SK-N-MC (cell line): ENCODE measurements at regions not wholly inside any gene's neighbourhood (a gene's known extent, or its start where the extent isn't known, plus 50 kb on each side); places are given as distances from the start of the nearest gene placed in this dataset.

Source experiments
- DNase-seq: peaks from one replicate; pipeline ENCODE4 v3.0.0-alpha.2; 2011; ENCODE audit warnings: low read depth, low spot score
- H3K27ac ChIP-seq: fragments of 200-600 bp; sonication (generic); 2 replicates; pipeline ENCODE4 v1.5.1; 2016; ENCODE audit warnings: mixed run types
- H3K36me3 ChIP-seq: fragments of 200-600 bp; sonication (generic); 2 replicates; pipeline ENCODE4 v1.6.1; 2017; ENCODE audit warnings: antibody characterized with exemption, low read length, mixed read lengths; ENCODE audit not compliant: insufficient read depth
- H3K4me3 ChIP-seq: fragments of 200-600 bp; sonication (generic); 2 replicates; pipeline ENCODE4 v1.5.1; 2016
- H3K9ac ChIP-seq: fragments of 200-600 bp; sonication (generic); 2 replicates; pipeline ENCODE4 v1.8.0; 2017; ENCODE audit warnings: mixed run types, mixed read lengths; ENCODE audit not compliant: insufficient read length
- H3K9me3 ChIP-seq: fragments of 200-600 bp; sonication (generic); 2 replicates; pipeline ENCODE4 v1.6.1; 2017; ENCODE audit warnings: low read depth, mild to moderate bottlenecking, antibody characterized with exemption, low read length, moderate library complexity, mixed read lengths
- EZH2 ChIP-seq: fragments of 200-600 bp; sonication (generic); IDR thresholded peaks from one replicate; pipeline ENCODE4 v1.6.1; 2017; ENCODE audit warnings: antibody characterized with exemption
- FOXP2 ChIP-seq: optimal IDR thresholded peaks from 2 replicates; pipeline ENCODE3; 2011; ENCODE audit warnings: mild to moderate bottlenecking, moderate library complexity; ENCODE audit not compliant: insufficient read depth; ENCODE audit errors: extremely low read length, control extremely low read depth
- POLR2AphosphoS5 ChIP-seq: IDR thresholded peaks from 2 replicates; pipeline ENCODE4 v1.6.1; 2012; ENCODE audit warnings: mild to moderate bottlenecking, low read depth, low read length, borderline replicate concordance

- DNase-seq: no peak
- no peaks in the 10 kb centered on the region for H3K9me3 ChIP-seq
- H3K36me3 ChIP-seq: no peaks in the 10 kb centered on the region
- no peak overlapping the region for H3K9ac ChIP-seq
- TF ChIP-seq FOXP2: no peak
- no peak for TF ChIP-seq POLR2AphosphoS5
- TF ChIP-seq EZH2: no peak
- no peak overlapping the region for H3K27ac ChIP-seq
- no peak overlapping the region for H3K4me3 ChIP-seq
Observed at GRCh38 chr15:49741712-49742111, 120.9 kb downstream of the DTWD1 start.

- H3K27ac ChIP-seq: no peak overlapping the region
- H3K4me3 ChIP-seq: no peak overlapping the region
- TF ChIP-seq EZH2 (no peak), POLR2AphosphoS5 (no peak), FOXP2 (no peak)
- no peak for DNase-seq
- H3K9ac ChIP-seq: no peak overlapping the region
- H3K36me3 ChIP-seq: no peaks in the 10 kb centered on the region
- H3K9me3 ChIP-seq: no peaks in the 10 kb centered on the region
Observed at GRCh38 chr15:49742381-49742780, 121.5 kb downstream of the DTWD1 start.

GRCh38 chr15:49747340-49747739 lies 126.5 kb downstream of the DTWD1 start:
- Histone ChIP-seq H3K36me3 (no peaks in the 10 kb centered on the region), H3K9me3 (no peaks in the 10 kb centered on the region), H3K27ac (no peak overlapping the region), H3K4me3 (no peak overlapping the region), H3K9ac (no peak overlapping the region)
- DNase-seq: no peak
- TF ChIP-seq POLR2AphosphoS5: no peak

DNA sequence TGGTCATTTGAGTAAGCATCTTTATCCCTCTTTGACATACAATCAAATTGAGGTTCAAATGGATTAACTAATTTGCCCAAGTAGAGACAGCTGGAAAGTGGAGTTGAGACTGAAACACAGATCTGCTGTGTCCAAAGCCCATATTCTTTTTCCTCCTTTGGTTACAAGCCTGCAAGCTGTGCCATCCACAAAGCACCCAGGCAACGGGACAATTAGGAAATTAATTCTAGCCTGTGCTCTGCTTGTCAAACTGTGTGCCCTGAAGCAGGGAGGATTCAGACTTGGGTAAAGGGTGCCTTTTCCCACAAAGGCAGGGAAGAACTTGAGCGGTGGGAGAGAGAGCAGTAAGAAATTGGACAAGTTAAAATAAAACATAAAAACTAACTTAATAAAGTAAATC lies 127.9 kb downstream of the DTWD1 start:
- no peaks in the 10 kb centered on the region for H3K36me3 ChIP-seq
- no peak for DNase-seq
- H3K4me3 ChIP-seq: no peak overlapping the region
- H3K27ac ChIP-seq: no peak overlapping the region
- TF ChIP-seq FOXP2: no peak
- TF ChIP-seq POLR2AphosphoS5: no peak
- TF ChIP-seq EZH2: no peak
- no peak overlapping the region for H3K9ac ChIP-seq
- H3K9me3 ChIP-seq: no peaks in the 10 kb centered on the region

- no peak overlapping the region for H3K4me3 ChIP-seq
Observed at GRCh38 chr15:49750553-49750952, 129.7 kb downstream of the DTWD1 start.

DNA sequence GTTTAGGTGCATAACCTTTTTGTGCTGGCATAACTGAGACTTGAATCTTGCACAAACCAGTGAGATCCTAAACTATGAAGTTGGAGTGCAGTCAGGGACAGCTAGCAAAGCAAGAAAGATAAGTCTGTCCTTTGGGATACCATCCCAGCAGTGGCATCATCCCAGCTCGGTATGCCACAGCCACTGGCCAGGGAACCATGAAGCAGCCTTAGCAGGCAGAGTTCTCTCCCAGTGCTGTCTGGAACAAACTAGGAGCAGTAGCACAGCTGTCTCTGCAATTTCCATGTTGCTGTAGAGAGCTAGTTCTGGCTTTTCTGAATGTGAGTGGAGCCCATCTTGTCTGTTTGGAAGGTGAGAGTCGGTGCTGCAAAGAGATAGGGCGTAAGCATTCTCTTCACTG lies 130.3 kb downstream of the DTWD1 start:
- no peak overlapping the region for H3K4me3 ChIP-seq
- no peak overlapping the region for H3K27ac ChIP-seq
- no peak overlapping the region for H3K9ac ChIP-seq
- no peak for TF ChIP-seq FOXP2
- H3K9me3 ChIP-seq: no peaks in the 10 kb centered on the region
- H3K36me3 ChIP-seq: no peaks in the 10 kb centered on the region
- no peak for DNase-seq

More at GRCh38 chr15:49750553-49750952, 129.7 kb downstream of the DTWD1 start:
- no peak for TF ChIP-seq POLR2AphosphoS5
- TF ChIP-seq EZH2: no peak
- no peak for TF ChIP-seq FOXP2
- no peak for DNase-seq
- Histone ChIP-seq H3K27ac (no peak overlapping the region), H3K9me3 (no peaks in the 10 kb centered on the region), H3K36me3 (no peaks in the 10 kb centered on the region), H3K9ac (no peak overlapping the region)

DNA sequence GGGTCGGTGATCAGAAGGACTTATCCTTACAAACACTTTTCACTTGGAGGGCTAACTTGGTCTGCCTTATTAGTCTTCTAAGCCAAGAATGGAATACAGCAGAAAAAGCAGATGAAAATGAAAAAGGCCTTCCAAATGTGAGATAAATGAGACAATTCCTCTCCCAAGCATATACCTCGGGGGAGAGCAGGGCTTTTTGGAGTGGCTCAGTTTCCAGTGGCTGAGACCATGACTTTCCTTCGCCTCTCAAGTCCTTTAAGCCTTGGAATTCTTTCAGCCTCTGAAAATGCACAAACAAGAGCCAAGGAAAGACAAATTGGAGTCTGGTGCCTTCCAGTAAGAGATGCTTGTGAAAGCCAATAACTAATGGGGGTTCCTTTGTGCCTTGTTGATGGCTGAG lies 130.9 kb downstream of the DTWD1 start:
- Histone ChIP-seq H3K9ac (no peak overlapping the region), H3K4me3 (no peak overlapping the region), H3K9me3 (no peaks in the 10 kb centered on the region), H3K36me3 (no peaks in the 10 kb centered on the region), H3K27ac (no peak overlapping the region)
- no peak for DNase-seq
- TF ChIP-seq EZH2 (no peak), FOXP2 (no peak), POLR2AphosphoS5 (no peak)

DNA sequence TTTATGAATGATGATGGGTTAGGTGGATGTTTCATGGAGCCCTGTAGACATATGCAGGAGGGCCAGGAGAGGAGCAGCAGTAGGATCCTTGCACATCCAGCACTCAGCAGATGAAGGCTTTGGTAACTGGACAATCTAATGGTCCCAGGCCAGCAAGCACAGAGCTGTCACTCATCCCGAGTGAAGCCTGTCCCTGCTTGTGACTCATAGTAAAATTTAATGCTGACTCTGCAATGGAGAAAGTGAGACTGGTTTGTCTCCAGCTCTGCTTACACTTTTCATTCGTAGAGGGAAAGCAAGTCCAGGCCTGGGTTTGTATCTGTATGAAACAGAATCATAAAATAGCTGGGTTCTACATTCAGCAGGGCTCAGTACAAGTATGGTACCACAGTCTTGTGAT lies 131.7 kb downstream of the DTWD1 start:
- no peak overlapping the region for H3K9ac ChIP-seq
- H3K27ac ChIP-seq: no peak overlapping the region
- H3K36me3 ChIP-seq: no peaks in the 10 kb centered on the region
- H3K9me3 ChIP-seq: no peaks in the 10 kb centered on the region
- no peak overlapping the region for H3K4me3 ChIP-seq
- no peak for TF ChIP-seq EZH2
- TF ChIP-seq POLR2AphosphoS5: no peak
- TF ChIP-seq FOXP2: no peak
- DNase-seq: no peak

- H3K36me3 ChIP-seq: no peaks in the 10 kb centered on the region
- H3K4me3 ChIP-seq: no peak overlapping the region
- DNase-seq: no peak
- H3K27ac ChIP-seq: no peak overlapping the region
- TF ChIP-seq FOXP2: no peak
- no peak for TF ChIP-seq POLR2AphosphoS5
- no peak for TF ChIP-seq EZH2
- no peak overlapping the region for H3K9ac ChIP-seq
- H3K9me3 ChIP-seq: 0 out of 2 replicates have a peak, but pooled peaks cover 3% of the 10 kb centered on the region
Observed at GRCh38 chr15:49758456-49758855, 137.6 kb downstream of the DTWD1 start.
